ENCODE measurements at regions not wholly inside any gene's neighbourhood (a gene's known extent, or its start where the extent isn't known, plus 50 kb on each side); places are given as distances from the start of the nearest gene placed in this dataset.

DNA sequence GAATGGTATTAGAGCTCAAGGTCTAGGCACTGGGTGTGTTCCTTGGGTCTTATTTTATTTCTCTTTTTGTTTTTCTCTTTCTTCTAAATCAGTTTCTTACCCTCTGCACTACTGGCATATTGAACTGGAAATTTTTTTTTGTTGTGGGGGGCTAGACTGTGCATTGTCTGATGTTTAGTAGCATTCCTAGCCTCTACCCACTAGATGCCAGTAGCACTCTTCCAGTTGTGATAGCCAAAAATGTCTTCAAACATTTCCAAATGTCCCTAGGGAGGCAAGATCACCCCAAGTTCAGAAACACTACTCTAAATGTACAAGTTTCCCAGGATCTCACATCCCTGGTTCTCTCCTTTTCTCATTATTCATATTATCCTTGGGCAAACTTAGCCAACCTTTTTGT lies 69.8 kb upstream of the AMOT start:
- TF ChIP-seq, protein P1, sequence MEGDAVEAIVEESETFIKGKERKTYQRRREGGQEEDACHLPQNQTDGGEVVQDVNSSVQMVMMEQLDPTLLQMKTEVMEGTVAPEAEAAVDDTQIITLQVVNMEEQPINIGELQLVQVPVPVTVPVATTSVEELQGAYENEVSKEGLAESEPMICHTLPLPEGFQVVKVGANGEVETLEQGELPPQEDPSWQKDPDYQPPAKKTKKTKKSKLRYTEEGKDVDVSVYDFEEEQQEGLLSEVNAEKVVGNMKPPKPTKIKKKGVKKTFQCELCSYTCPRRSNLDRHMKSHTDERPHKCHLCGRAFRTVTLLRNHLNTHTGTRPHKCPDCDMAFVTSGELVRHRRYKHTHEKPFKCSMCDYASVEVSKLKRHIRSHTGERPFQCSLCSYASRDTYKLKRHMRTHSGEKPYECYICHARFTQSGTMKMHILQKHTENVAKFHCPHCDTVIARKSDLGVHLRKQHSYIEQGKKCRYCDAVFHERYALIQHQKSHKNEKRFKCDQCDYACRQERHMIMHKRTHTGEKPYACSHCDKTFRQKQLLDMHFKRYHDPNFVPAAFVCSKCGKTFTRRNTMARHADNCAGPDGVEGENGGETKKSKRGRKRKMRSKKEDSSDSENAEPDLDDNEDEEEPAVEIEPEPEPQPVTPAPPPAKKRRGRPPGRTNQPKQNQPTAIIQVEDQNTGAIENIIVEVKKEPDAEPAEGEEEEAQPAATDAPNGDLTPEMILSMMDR (IDR thresholded peaks at IDR 0.05; ENCODE audit: insufficient read depth, low read length) = no peak
- TF ChIP-seq POLR2AphosphoS5 (IDR thresholded peaks at IDR 0.05; ENCODE audit: low read depth) = no peak
- TF ChIP-seq, protein P2, sequence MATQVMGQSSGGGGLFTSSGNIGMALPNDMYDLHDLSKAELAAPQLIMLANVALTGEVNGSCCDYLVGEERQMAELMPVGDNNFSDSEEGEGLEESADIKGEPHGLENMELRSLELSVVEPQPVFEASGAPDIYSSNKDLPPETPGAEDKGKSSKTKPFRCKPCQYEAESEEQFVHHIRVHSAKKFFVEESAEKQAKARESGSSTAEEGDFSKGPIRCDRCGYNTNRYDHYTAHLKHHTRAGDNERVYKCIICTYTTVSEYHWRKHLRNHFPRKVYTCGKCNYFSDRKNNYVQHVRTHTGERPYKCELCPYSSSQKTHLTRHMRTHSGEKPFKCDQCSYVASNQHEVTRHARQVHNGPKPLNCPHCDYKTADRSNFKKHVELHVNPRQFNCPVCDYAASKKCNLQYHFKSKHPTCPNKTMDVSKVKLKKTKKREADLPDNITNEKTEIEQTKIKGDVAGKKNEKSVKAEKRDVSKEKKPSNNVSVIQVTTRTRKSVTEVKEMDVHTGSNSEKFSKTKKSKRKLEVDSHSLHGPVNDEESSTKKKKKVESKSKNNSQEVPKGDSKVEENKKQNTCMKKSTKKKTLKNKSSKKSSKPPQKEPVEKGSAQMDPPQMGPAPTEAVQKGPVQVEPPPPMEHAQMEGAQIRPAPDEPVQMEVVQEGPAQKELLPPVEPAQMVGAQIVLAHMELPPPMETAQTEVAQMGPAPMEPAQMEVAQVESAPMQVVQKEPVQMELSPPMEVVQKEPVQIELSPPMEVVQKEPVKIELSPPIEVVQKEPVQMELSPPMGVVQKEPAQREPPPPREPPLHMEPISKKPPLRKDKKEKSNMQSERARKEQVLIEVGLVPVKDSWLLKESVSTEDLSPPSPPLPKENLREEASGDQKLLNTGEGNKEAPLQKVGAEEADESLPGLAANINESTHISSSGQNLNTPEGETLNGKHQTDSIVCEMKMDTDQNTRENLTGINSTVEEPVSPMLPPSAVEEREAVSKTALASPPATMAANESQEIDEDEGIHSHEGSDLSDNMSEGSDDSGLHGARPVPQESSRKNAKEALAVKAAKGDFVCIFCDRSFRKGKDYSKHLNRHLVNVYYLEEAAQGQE (IDR thresholded peaks at IDR 0.05; ENCODE audit: insufficient replicate concordance, low read depth) = no peak
